ENCODE measurements at regions not wholly inside any gene's neighbourhood (a gene's known extent, or its start where the extent isn't known, plus 50 kb on each side); places are given as distances from the start of the nearest gene placed in this dataset.

- no peak for DNase-seq (ENCODE audit: low spot score)
Measured at GRCh38 chr20:40449144-40449690, 239.8 kb downstream of the MAFB start.

- no peak for DNase-seq (ENCODE audit: low spot score)
Measured at GRCh38 chr20:40446888-40447287, 242.1 kb downstream of the MAFB start.

- DNase-seq (ENCODE audit: low spot score), result no peak
Measured at GRCh38 chr20:40444516-40444915, 244.5 kb downstream of the MAFB start.

GRCh38 chr20:40443753-40444152 is 245.3 kb downstream of the MAFB start:
- DNase-seq (ENCODE audit: low spot score), result no peak

- DNase-seq (ENCODE audit: low spot score), result no peak
Measured at GRCh38 chr20:40442181-40442963, 246.7 kb downstream of the MAFB start.

- DNase-seq (ENCODE audit: low spot score), result no peak
Measured at GRCh38 chr20:40441771-40442170, 247.3 kb downstream of the MAFB start.

GRCh38 chr20:40438161-40438830 is 250.7 kb downstream of the MAFB start:
- DNase-seq (ENCODE audit: low spot score), result no peak

- no peak for DNase-seq (ENCODE audit: low spot score)
Measured at GRCh38 chr20:40436011-40436410, 253.0 kb downstream of the MAFB start.

- no peak for DNase-seq (ENCODE audit: low spot score)
Measured at GRCh38 chr20:40435146-40435895, 253.7 kb downstream of the MAFB start.

GRCh38 chr20:40434122-40434521 is 254.9 kb downstream of the MAFB start:
- no peak for DNase-seq (ENCODE audit: low spot score)

GRCh38 chr20:40433341-40433861 is 255.6 kb downstream of the MAFB start:
- DNase-seq (ENCODE audit: low spot score), result no peak

- DNase-seq (ENCODE audit: low spot score), result no peak
Measured at GRCh38 chr20:40431611-40432010, 257.4 kb downstream of the MAFB start.

- DNase-seq (ENCODE audit: low spot score), result no peak
Measured at GRCh38 chr20:40431112-40431511, 257.9 kb downstream of the MAFB start.

GRCh38 chr20:40427026-40427425 is 262.0 kb downstream of the MAFB start:
- DNase-seq (ENCODE audit: low spot score), result no peak

- DNase-seq (ENCODE audit: low spot score), result no peak
Measured at GRCh38 chr20:40424695-40425094, 264.3 kb downstream of the MAFB start.

- no peak for DNase-seq (ENCODE audit: low spot score)
Measured at GRCh38 chr20:40422656-40423055, 266.4 kb downstream of the MAFB start.

GRCh38 chr20:40416274-40416673 is 272.8 kb downstream of the MAFB start:
- DNase-seq (ENCODE audit: low spot score), result no peak

- DNase-seq (ENCODE audit: low spot score), result no peak
Measured at GRCh38 chr20:40414843-40415615, 274.0 kb downstream of the MAFB start.

GRCh38 chr20:40410028-40410427 is 279.0 kb downstream of the MAFB start:
- no peak for DNase-seq (ENCODE audit: low spot score)

GRCh38 chr20:40397467-40397866 is 291.6 kb downstream of the MAFB start:
- no peak for DNase-seq (ENCODE audit: low spot score)

Data from globus pallidus (tissue), 1 donor.